ENCODE measurements at regions not wholly inside any gene's neighbourhood (a gene's known extent, or its start where the extent isn't known, plus 50 kb on each side); places are given as distances from the start of the nearest gene placed in this dataset.

- no peak overlapping the region for H3K4me3 ChIP-seq
- intact Hi-C loops (cut with micrococcal nuclease), result no loop called here
- TF ChIP-seq CTCF (IDR thresholded peaks at IDR 0.05; ENCODE audit: borderline replicate concordance), result no peak
Observed at GRCh38 chr6:2562721-2563451, 187.8 kb downstream of the MYLK4 start.

GRCh38 chr6:2560917-2561698 lies 189.6 kb downstream of the MYLK4 start:
- Histone ChIP-seq H3K27me3 (ENCODE audit: low read depth) (no peaks in the 10 kb centered on the region), H3K9me3 (replicated peaks) (no peaks in the 10 kb centered on the region), H3K4me1 (peaks cover 15% of the 10 kb centered on the region), H3K36me3 (no peaks in the 10 kb centered on the region), H3K4me3 (no peak overlapping the region), H3K27ac (replicated peaks) (no peak overlapping the region)
- no peak for DNase-seq
- intact Hi-C loops (cut with micrococcal nuclease), result no loop called here
- TF ChIP-seq CTCF (IDR thresholded peaks at IDR 0.05; ENCODE audit: borderline replicate concordance), result no peak

More at GRCh38 chr6:2562721-2563451, 187.8 kb downstream of the MYLK4 start:
- Histone ChIP-seq H3K36me3 (no peaks in the 10 kb centered on the region), H3K27me3 (ENCODE audit: low read depth) (no peaks in the 10 kb centered on the region), H3K4me1 (peaks cover 15% of the 10 kb centered on the region), H3K9me3 (replicated peaks) (peaks cover 1% of the 10 kb centered on the region), H3K27ac (replicated peaks) (no peak overlapping the region)
- DNase-seq, result peak; percentile 35

DNA sequence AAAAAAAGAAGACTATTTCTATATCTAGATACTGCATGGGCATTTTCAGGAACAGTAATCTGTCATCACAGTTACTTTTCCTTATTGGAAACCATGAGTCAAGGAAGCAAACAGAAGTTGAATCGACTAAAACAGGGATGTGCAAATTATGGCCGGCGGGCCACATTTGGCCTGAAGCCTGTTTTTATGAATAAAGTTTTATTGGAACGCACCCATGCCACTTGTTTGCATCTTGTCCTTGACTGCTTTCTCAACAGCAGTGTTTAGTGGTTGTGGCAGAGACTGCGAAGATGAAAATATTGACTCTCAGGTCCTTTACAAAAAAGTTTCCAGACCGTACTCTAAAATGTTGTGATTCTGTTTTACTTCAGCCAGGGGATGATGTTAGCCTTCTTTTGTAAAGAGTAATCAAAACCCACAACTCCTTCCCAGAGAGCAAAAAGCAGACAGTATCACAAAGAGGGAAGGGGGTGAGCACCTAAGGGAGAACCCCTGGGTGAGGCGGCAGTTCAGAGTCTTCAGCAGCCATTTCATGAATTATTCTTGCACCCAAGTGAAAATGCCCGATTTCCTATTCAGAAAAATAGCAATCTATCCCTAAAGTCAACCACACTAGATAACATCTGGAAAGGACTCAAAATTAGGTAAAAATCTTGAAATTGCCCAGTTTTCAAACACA lies 190.4 kb downstream of the MYLK4 start:
- Histone ChIP-seq H3K27ac (replicated peaks) (no peak overlapping the region), H3K4me3 (no peak overlapping the region), H3K9me3 (replicated peaks) (no peaks in the 10 kb centered on the region), H3K36me3 (no peaks in the 10 kb centered on the region), H3K27me3 (ENCODE audit: low read depth) (no peaks in the 10 kb centered on the region), H3K4me1 (peaks cover 15% of the 10 kb centered on the region)
- no peak for TF ChIP-seq CTCF (IDR thresholded peaks at IDR 0.05; ENCODE audit: borderline replicate concordance)
- intact Hi-C loops (cut with micrococcal nuclease), result no loop called here
- no peak for DNase-seq

- DNase-seq, result no peak
Observed at GRCh38 chr6:2558861-2559801, 191.6 kb downstream of the MYLK4 start.

More at GRCh38 chr6:2558861-2559801, 191.6 kb downstream of the MYLK4 start:
- no peak for TF ChIP-seq CTCF (IDR thresholded peaks at IDR 0.05; ENCODE audit: borderline replicate concordance)
- Histone ChIP-seq H3K4me1 (peaks cover 15% of the 10 kb centered on the region), H3K9me3 (replicated peaks) (no peaks in the 10 kb centered on the region), H3K4me3 (no peak overlapping the region), H3K27ac (replicated peaks) (no peak overlapping the region), H3K36me3 (no peaks in the 10 kb centered on the region), H3K27me3 (ENCODE audit: low read depth) (no peaks in the 10 kb centered on the region)
- intact Hi-C loops (cut with micrococcal nuclease), result no loop called here

Measured in left ventricle myocardium inferior (tissue), 1 donor.